Heart left ventricle (tissue), 16 donors: ENCODE measurements at regions not wholly inside any gene's neighbourhood (a gene's known extent, or its start where the extent isn't known, plus 50 kb on each side); places are given as distances from the start of the nearest gene placed in this dataset.
A peak's percentile ranks its signal among the peaks of the same experiment; 100 is the strongest.

Experiments used
- ATAC-seq, 4 donors: fragments of 200-7000 bp; cut with Tn5 transposase; one replicate each; pipeline ENCODE4 v1.9.1; 2020 to 2022; ENCODE audit warnings: moderate library complexity in 4 of 4, mild to moderate bottlenecking in 3 of 4, moderate number of reproducible peaks in 1 of 4
- DNase-seq, 5 donors: peaks; one replicate each; pipeline ENCODE4 v3.0.0-alpha.2; 2020
- H3K27ac ChIP-seq, 12 donors: fragments of 200-600 bp; sonication (generic) in 4 of 12; one replicate each; pipeline versions ENCODE4 v1.5.0 to v1.8.0; 2016 to 2022; ENCODE audit warnings: mild to moderate bottlenecking in 2 of 12
- H3K27me3 ChIP-seq, 9 donors: fragments of 200-600 bp; sonication (generic) in 2 of 9; one replicate each; pipeline versions ENCODE4 v1.5.1 to v1.8.0; 2016 to 2022; ENCODE audit warnings: mild to moderate bottlenecking in 3 of 9
- H3K36me3 ChIP-seq, 9 donors: fragments of 200-600 bp; sonication (generic) in 2 of 9; one replicate each; pipeline versions ENCODE4 v1.5.0 to v1.8.0; 2018 to 2022; ENCODE audit warnings: mild to moderate bottlenecking in 2 of 9
- H3K4me1 ChIP-seq, 12 donors: fragments of 200-600 bp; sonication (generic) in 4 of 12; one replicate each; pipeline versions ENCODE4 v1.5.0 to v1.8.0; 2016 to 2022; ENCODE audit warnings: mild to moderate bottlenecking in 3 of 12
- H3K4me3 ChIP-seq, 12 donors: fragments of 200-600 bp; sonication (generic) in 4 of 12; one replicate each; pipeline versions ENCODE4 v1.5.0 to v1.8.0; 2017 to 2022; ENCODE audit warnings: mild to moderate bottlenecking in 9 of 12, moderate library complexity in 4 of 12
- H3K9me3 ChIP-seq, 12 donors: fragments of 200-600 bp; sonication (generic) in 4 of 12; one replicate each; pipeline versions ENCODE4 v1.5.0 to v1.8.0; 2016 to 2022; ENCODE audit warnings: mild to moderate bottlenecking in 1 of 12
- POLR2A ChIP-seq, 2 donors: fragments of 450-650 bp; IDR thresholded peaks; one replicate each; pipeline ENCODE4 v1.6.1; 2017; ENCODE audit warnings: antibody characterized with exemption in 2 of 2, mild to moderate bottlenecking in 2 of 2, moderate library complexity in 2 of 2
- WGBS, 4 donors: extraction: QIAGEN DNeasy Blood & Tissue Kit in 2 of 4; methylation state at CpG; one replicate each; pipeline versions ENCODE4 v1.1.5 to v1.1.7; 2013 to 2018; 5-methylcytosine and 5-hydroxymethylcytosine counted together
- intact Hi-C, 10 donors: fragments of 100-400 bp; cut with DNase I; formaldehyde crosslinking; loops; one replicate each; pipeline versions ENCODE4 v1.11.1 to v1.14.2; 2022
- TF ChIP-seq, protein P1 (sequence below), 12 donors: fragments of 200-600 bp; sonication (generic) in 4 of 12; IDR thresholded peaks; one replicate each; pipeline versions ENCODE4 v1.5.0 to v1.8.0; 2018 to 2022; ENCODE audit warnings: antibody characterized with exemption in 12 of 12, mild to moderate bottlenecking in 5 of 12
- donor health status: ischemic (EF 13 %, LVEDD 7.1; RV severe dilation, severe dysfunction).
- donor health status: healthy with polysubstance abuse.
- donor health status: DM: no; HTN: yes; CAD: no.
- donor health status: DM: no; HTN: no; CAD: no.
- donor health status: ischemic (EF 25% LVEDD 6.9; RV normal size, moderate dysfunction).
- donor health status: ischemic (EF 25% LVEDD 5.7; RV mildly dilated, moderate dysfunction).
- donor health status: healthy.
- donor health status: DM: yes; HTN: yes; CAD: no.
- donor health status: ischemic (EF 35%, LVEDD 5.7; RV mildly dilated, moderate dysfunction).
- donor health status: nonischemic (EF 11% LVEDD 7.7; RV severe dilation, severe dysfunction).
- donor health status: DM: yes; HTN: yes; CAD: no.
- donor health status: PGD.
- donor health status: ischemic (EF 29% LVEDD 5.4; RV normal size, mild dysfunction).
- donor health status: nonischemic (EF 23%, LVEDD 6.1; RV moderate dilation, normal function).

GRCh38 chr11:29959488-29959887 lies 57.3 kb downstream of the KCNA4 start:
- peaks cover 0 to 6% (median 0%) of the 10 kb centered on the region in 12 donors for H3K4me1 ChIP-seq
- no peaks in the 10 kb centered on the region for H3K36me3 ChIP-seq
- H3K4me3 ChIP-seq = no peak overlapping the region
- no peak for DNase-seq
- WGBS, 4 donors = 44 to 59% (median 50%) methylated on average over 1 of the region's 1 CpG
- no peak overlapping the region for H3K27ac ChIP-seq
- no peak for ATAC-seq
- intact Hi-C loops = no loop called here
- TF ChIP-seq POLR2A (IDR thresholded peaks at IDR 0.05) = no peak
- TF ChIP-seq, protein P1, sequence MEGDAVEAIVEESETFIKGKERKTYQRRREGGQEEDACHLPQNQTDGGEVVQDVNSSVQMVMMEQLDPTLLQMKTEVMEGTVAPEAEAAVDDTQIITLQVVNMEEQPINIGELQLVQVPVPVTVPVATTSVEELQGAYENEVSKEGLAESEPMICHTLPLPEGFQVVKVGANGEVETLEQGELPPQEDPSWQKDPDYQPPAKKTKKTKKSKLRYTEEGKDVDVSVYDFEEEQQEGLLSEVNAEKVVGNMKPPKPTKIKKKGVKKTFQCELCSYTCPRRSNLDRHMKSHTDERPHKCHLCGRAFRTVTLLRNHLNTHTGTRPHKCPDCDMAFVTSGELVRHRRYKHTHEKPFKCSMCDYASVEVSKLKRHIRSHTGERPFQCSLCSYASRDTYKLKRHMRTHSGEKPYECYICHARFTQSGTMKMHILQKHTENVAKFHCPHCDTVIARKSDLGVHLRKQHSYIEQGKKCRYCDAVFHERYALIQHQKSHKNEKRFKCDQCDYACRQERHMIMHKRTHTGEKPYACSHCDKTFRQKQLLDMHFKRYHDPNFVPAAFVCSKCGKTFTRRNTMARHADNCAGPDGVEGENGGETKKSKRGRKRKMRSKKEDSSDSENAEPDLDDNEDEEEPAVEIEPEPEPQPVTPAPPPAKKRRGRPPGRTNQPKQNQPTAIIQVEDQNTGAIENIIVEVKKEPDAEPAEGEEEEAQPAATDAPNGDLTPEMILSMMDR (IDR thresholded peaks at IDR 0.05) = no peak
- H3K27me3 ChIP-seq = no peaks in the 10 kb centered on the region
- peaks cover 0 to 5% (median 0%) of the 10 kb centered on the region in 12 donors for H3K9me3 ChIP-seq

DNA sequence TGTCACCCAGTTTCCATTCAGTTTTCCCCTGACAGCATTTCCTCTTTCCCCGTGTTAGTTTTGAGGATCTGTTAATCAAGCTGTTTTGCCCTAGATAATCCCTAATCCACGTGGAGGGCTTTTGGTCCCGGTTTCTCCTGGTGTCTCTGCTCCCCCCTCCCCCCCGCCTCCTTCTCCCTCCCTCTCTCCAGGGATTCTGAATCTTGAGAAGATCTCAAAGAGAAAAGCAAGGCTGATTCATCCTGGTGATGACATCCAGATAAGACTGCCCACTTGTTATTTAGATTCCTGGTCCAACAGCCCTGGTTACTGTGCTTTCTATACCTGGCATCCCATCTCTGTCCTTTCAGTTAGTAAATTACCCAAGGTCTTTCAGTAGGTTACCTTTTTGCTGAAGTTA lies 59.4 kb downstream of the KCNA4 start:
- 27 to 48% (median 35%) methylated on average over 4 of the region's 4 CpGs for WGBS, 4 donors
- intact Hi-C loops = no loop called here
- DNase-seq (no peak), ATAC-seq (no peak)
- no peaks in the 10 kb centered on the region for H3K27me3 ChIP-seq
- H3K4me3 ChIP-seq = no peak overlapping the region
- no peak overlapping the region for H3K27ac ChIP-seq
- H3K9me3 ChIP-seq = peaks cover 0 to 6% (median 0%) of the 10 kb centered on the region in 12 donors
- no peaks in the 10 kb centered on the region for H3K36me3 ChIP-seq
- TF ChIP-seq POLR2A (IDR thresholded peaks at IDR 0.05) = no peak
- no peaks in the 10 kb centered on the region for H3K4me1 ChIP-seq

GRCh38 chr11:29956076-29956556 lies 60.7 kb downstream of the KCNA4 start:
- intact Hi-C loops = no loop called here

GRCh38 chr11:29943347-29943746 lies 73.5 kb downstream of the KCNA4 start:
- H3K27ac ChIP-seq = no peak overlapping the region
- H3K36me3 ChIP-seq = no peaks in the 10 kb centered on the region
- intact Hi-C loops = no loop called here
- no peak overlapping the region for H3K4me3 ChIP-seq
- ATAC-seq (peak in 3 of 4 donors; percentile 47 to 61 (median 50)), DNase-seq (no peak)
- TF ChIP-seq, protein P1 (IDR thresholded peaks at IDR 0.05) = no peak
- no peak for TF ChIP-seq POLR2A (IDR thresholded peaks at IDR 0.05)
- H3K27me3 ChIP-seq = no peaks in the 10 kb centered on the region
- H3K9me3 ChIP-seq = peaks cover 0 to 19% (median 10%) of the 10 kb centered on the region in 12 donors
- H3K4me1 ChIP-seq = peaks cover 0 to 9% (median 0%) of the 10 kb centered on the region in 12 donors

More at GRCh38 chr11:29956076-29956556, 60.7 kb downstream of the KCNA4 start:
- Histone ChIP-seq H3K27ac (no peak overlapping the region), H3K36me3 (no peaks in the 10 kb centered on the region), H3K9me3 (peaks cover 0 to 6% (median 0%) of the 10 kb centered on the region in 12 donors), H3K4me1 (no peaks in the 10 kb centered on the region), H3K4me3 (no peak overlapping the region), H3K27me3 (no peaks in the 10 kb centered on the region)
- TF ChIP-seq, protein P1 (IDR thresholded peaks at IDR 0.05) = no peak
- TF ChIP-seq POLR2A (IDR thresholded peaks at IDR 0.05) = no peak
- ATAC-seq = no peak
- 31 to 54% (median 44%) methylated on average over 2 of the region's 2 CpGs for WGBS, 4 donors
- no peak for DNase-seq

DNA sequence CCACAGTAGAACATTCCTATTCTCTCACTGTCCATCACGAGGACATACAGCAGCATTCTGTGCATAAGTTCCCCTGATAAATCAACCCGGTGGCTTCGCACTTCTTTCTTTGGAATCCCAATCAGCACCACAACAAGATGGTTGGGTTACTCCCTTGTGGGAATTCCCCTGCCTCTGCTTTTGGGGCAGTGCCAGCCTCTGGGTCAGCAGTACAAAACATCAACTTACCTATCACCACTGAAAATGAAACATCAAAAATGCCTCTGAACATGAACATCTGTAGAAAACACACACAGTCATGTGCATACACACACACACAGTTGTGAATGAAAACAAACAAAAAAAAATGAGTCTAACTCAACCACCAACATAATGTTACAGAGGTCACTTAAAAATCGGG lies 79.3 kb downstream of the KCNA4 start:
- intact Hi-C loops = no loop called here
- ATAC-seq = no peak
- no peak overlapping the region for H3K4me3 ChIP-seq

More for the DNA sequence above, 79.3 kb downstream of the KCNA4 start:
- 50 to 66% (median 60%) methylated on average over 4 of the region's 4 CpGs for WGBS, 4 donors
- TF ChIP-seq, protein P1 (IDR thresholded peaks at IDR 0.05) = no peak
- no peak for TF ChIP-seq POLR2A (IDR thresholded peaks at IDR 0.05)
- H3K27ac ChIP-seq = no peak overlapping the region
- H3K36me3 ChIP-seq = no peaks in the 10 kb centered on the region
- DNase-seq = no peak
- H3K27me3 ChIP-seq = no peaks in the 10 kb centered on the region
- no peaks in the 10 kb centered on the region for H3K4me1 ChIP-seq
- peaks cover 0 to 9% (median 0%) of the 10 kb centered on the region in 12 donors for H3K9me3 ChIP-seq
